H1 (cell line): ENCODE measurements at regions not wholly inside any gene's neighbourhood (a gene's known extent, or its start where the extent isn't known, plus 50 kb on each side); places are given as distances from the start of the nearest gene placed in this dataset.

Experiments used
- CEBPB ChIP-seq: IDR thresholded peaks from 2 replicates; pipeline ENCODE4 v1.6.1; 2012; ENCODE audit warnings: low read depth, low read length
- CHD2 ChIP-seq: IDR thresholded peaks from 2 replicates; pipeline ENCODE4 v1.6.1; 2012; ENCODE audit warnings: low read length, improper control_type of control experiment
- EGR1 ChIP-seq: IDR thresholded peaks from 2 replicates; pipeline ENCODE4 v1.6.1; 2011; ENCODE audit warnings: low read depth, low read length, borderline replicate concordance
- EP300 ChIP-seq, 2 experiments: IDR thresholded peaks; 1 replicate in 1 of 2; 2 replicates in 1 of 2; pipeline ENCODE4 v1.6.1; 2011 to 2012; ENCODE audit warnings: low read depth in 2 of 2, low read length in 2 of 2, mild to moderate bottlenecking in 2 of 2, borderline replicate concordance in 1 of 2, inconsistent platforms in 1 of 2, moderate library complexity in 1 of 2
- EZH2 ChIP-seq: fragments of 200-600 bp; sonication (generic); IDR thresholded peaks from 2 replicates; pipeline ENCODE4 v1.7.1; 2012; ENCODE audit warnings: low read depth, mild to moderate bottlenecking, moderate library complexity, low read length, inconsistent platforms; ENCODE audit not compliant: severe bottlenecking
- POLR2AphosphoS5 ChIP-seq: IDR thresholded peaks from 2 replicates; pipeline ENCODE4 v1.6.1; 2011; ENCODE audit warnings: low read depth, low read length
- SP1 ChIP-seq: IDR thresholded peaks from 2 replicates; pipeline ENCODE4 v1.6.1; 2011; ENCODE audit warnings: low read depth, low read length
- TF ChIP-seq, protein P1 (sequence below), 3 experiments: IDR thresholded peaks; 1 replicate in 2 of 3; 2 replicates in 1 of 3; pipeline versions ENCODE4 v1.5.1 to v1.6.1; 2011; ENCODE audit warnings: low read length in 3 of 3, mild to moderate bottlenecking in 3 of 3, inconsistent platforms in 2 of 3, low read depth in 1 of 3, moderate library complexity in 1 of 3; ENCODE audit not compliant: insufficient read depth in 1 of 3; ENCODE audit errors: control extremely low read depth in 1 of 3
- TF ChIP-seq, protein P2 (sequence below): IDR thresholded peaks from 2 replicates; pipeline ENCODE4 v1.6.1; 2012; ENCODE audit warnings: inconsistent platforms

DNA sequence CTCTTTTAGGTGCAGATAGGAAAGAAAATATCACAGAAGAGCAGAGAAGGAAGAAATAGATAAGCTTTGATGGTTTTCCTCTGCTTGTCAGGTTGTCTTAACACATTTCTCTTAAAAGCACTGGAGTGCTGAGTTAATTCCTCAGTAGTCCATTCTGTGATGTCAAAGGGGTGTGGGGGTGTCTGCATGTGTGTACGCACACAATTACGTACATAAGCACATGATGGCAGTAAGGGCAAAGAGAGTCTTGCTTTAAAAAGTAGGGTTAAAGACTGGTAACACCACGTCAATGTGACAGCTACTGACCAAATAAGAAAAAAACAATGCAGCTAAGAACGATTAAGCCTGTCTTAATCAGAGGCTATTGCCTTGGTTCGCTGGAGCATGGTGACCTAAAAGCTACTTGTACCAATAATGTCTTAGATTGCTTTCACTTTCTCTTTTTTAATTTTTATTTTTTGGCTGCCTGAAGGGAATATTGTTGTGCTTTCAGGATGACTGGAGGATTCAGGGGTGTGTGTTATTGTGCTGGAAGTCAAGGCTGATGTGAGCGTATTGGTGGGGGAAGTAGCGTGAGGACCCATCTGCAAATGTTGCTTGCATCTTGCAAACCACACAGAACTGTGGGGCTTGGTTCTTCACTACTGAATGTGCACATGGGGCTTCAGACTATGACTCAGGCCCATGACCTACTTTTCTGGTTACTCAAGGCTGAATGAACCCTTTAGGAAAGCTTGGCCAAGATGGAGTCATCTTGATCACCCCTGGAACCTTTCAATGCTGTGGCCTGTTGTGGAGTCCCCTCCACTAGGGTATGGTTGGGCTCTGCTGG lies 417.8 kb upstream of the TPM1 start:
- no peak for TF ChIP-seq EP300 (IDR thresholded peaks at IDR 0.05; ENCODE audit: borderline replicate concordance in 1 of 2, low read depth in 2 of 2, low read length in 2 of 2)
- no peak for TF ChIP-seq EGR1
- TF ChIP-seq, protein P1, sequence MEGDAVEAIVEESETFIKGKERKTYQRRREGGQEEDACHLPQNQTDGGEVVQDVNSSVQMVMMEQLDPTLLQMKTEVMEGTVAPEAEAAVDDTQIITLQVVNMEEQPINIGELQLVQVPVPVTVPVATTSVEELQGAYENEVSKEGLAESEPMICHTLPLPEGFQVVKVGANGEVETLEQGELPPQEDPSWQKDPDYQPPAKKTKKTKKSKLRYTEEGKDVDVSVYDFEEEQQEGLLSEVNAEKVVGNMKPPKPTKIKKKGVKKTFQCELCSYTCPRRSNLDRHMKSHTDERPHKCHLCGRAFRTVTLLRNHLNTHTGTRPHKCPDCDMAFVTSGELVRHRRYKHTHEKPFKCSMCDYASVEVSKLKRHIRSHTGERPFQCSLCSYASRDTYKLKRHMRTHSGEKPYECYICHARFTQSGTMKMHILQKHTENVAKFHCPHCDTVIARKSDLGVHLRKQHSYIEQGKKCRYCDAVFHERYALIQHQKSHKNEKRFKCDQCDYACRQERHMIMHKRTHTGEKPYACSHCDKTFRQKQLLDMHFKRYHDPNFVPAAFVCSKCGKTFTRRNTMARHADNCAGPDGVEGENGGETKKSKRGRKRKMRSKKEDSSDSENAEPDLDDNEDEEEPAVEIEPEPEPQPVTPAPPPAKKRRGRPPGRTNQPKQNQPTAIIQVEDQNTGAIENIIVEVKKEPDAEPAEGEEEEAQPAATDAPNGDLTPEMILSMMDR (IDR thresholded peaks at IDR 0.05; ENCODE audit: control extremely low read depth in 1 of 3, insufficient read depth in 1 of 3, low read depth in 1 of 3, low read length in 3 of 3) = no peak
- TF ChIP-seq, protein P2, sequence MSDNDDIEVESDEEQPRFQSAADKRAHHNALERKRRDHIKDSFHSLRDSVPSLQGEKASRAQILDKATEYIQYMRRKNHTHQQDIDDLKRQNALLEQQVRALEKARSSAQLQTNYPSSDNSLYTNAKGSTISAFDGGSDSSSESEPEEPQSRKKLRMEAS = no peak
- no peak for TF ChIP-seq EZH2
- no peak for TF ChIP-seq CHD2
- TF ChIP-seq CEBPB = no peak
- no peak for TF ChIP-seq POLR2AphosphoS5
- TF ChIP-seq SP1 = no peak
